ENCODE measurements at regions not wholly inside any gene's neighbourhood (a gene's known extent, or its start where the extent isn't known, plus 50 kb on each side); places are given as distances from the start of the nearest gene placed in this dataset.
"Not testable (repeated sequence)": the region's sequence is repeated elsewhere in the genome, so short reads cannot be mapped to it uniquely, and the experiment has no call there.

DNA sequence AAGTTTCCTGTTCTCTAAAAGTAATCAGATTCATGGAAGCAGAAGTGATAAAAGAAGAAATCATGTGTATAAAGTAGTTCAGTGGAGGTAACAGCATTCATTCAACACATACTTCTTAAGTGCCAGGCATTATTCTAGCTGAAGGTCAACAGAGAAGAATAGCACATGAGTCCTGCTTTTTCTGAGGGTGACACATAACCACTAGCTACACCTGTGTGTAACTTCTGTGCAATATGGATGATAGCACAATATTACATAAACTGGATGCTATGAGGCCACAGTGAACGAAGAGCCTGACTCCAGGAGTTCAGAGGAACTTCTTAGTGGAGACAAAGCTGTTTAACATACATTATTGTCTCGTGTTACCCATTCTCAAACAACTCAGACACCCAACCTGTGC lies 114.3 kb upstream of the PCED1B start:
- H3K4me3 ChIP-seq (ENCODE audit: low read depth, low read length): no peak overlapping the region
- TF ChIP-seq CTCF (IDR thresholded peaks at IDR 0.05; ENCODE audit: low read depth, low read length, missing control alignments): no peak
- DNase-seq (ENCODE audit: low read depth): no peak
- in situ Hi-C loops (cut with HindIII; ENCODE audit: low sequenced_read_pairs): no loop called here

GRCh38 chr12:46965880-46966279 lies 113.5 kb upstream of the PCED1B start:
- in situ Hi-C loops (cut with HindIII; ENCODE audit: low sequenced_read_pairs): no loop called here
- no peak for TF ChIP-seq CTCF (IDR thresholded peaks at IDR 0.05; ENCODE audit: low read depth, low read length, missing control alignments)
- H3K4me3 ChIP-seq (ENCODE audit: low read depth, low read length): no peak overlapping the region
- no peak for DNase-seq (ENCODE audit: low read depth)

- no peak for DNase-seq (ENCODE audit: low read depth)
- in situ Hi-C loops (cut with HindIII; ENCODE audit: low sequenced_read_pairs): no loop called here
- TF ChIP-seq CTCF (IDR thresholded peaks at IDR 0.05; ENCODE audit: low read depth, low read length, missing control alignments): no peak
- no peak overlapping the region for H3K4me3 ChIP-seq (ENCODE audit: low read depth, low read length)
These were observed 108.8 kb upstream of the PCED1B start for GRCh38 chr12:46970636-46971035.

DNA sequence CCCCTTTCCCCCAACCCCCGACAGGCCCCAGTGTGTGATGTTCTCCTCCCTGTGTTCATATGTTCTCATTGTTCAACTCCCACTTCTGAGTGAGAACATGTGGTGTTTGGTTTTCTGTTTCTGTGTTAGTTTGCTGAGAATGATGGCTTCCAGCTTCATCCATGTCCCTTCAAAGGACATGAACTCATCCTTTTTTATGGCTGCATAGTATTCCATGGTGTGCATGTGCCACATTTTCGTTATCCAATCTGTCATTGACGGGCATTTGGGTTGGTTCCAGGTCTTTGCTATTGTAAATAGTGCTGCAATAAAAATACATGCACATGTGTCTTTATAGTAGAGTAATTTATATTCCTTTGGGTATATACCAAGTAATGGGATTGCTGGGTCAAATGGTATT lies 105.5 kb upstream of the PCED1B start:
- H3K4me3 ChIP-seq (ENCODE audit: low read depth, low read length); in situ Hi-C loops (cut with HindIII; ENCODE audit: low sequenced_read_pairs); DNase-seq (ENCODE audit: low read depth): not testable (repeated sequence)

DNA sequence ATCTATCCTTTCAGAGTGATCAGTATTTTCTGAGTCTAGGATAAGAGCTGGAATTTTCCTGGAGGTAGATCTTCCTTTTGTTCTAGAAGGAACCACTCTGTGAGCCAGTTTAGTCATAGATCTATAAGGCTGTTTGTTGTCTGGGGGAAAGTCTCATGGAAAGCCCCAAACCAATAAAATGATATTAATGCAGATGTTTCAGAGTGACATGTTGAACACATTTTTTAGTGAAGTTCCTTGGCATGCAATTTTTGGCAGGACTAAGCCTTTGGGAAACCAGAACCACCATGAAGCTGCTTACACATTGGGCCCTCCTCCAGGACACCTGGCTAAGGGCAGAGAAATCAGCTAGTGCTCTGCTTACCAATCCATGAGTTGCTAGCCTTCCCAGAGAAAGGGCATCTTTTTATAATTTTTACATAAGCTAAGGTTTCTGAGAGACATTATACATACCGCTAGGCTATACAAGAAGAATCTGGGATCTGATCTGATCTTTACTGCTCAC lies 101.5 kb upstream of the PCED1B start:
- in situ Hi-C loops (cut with HindIII; ENCODE audit: low sequenced_read_pairs): no loop called here
- DNase-seq (ENCODE audit: low read depth): no peak
- H3K4me3 ChIP-seq (ENCODE audit: low read depth, low read length): no peak overlapping the region
- no peak for TF ChIP-seq CTCF (IDR thresholded peaks at IDR 0.05; ENCODE audit: low read depth, low read length, missing control alignments)

DNA sequence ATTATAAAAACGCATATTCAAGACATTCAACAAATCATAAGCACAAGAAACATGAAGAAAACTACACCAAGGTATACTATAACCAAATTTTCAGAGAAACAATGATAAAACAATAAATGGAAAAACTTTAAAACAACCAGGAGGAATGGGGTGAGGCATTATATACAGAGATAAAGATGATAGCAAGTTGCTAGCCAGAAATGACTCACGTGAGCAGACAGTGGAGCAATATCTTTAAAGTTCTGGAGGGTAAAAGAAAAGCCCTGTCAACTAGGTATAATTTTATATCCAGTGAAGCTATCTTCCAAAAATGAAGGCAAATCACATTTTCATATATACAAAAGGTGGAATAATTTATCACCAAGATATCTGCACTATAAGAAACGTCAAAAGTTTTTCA lies 97.8 kb upstream of the PCED1B start:
- DNase-seq (ENCODE audit: low read depth): no peak
- in situ Hi-C loops (cut with HindIII; ENCODE audit: low sequenced_read_pairs): no loop called here
- H3K4me3 ChIP-seq (ENCODE audit: low read depth, low read length): no peak overlapping the region
- no peak for TF ChIP-seq CTCF (IDR thresholded peaks at IDR 0.05; ENCODE audit: low read depth, low read length, missing control alignments)

GRCh38 chr12:46982629-46983392 lies 96.6 kb upstream of the PCED1B start:
- H3K4me3 ChIP-seq (ENCODE audit: low read depth, low read length): no peak overlapping the region
- no peak for DNase-seq (ENCODE audit: low read depth)
- TF ChIP-seq CTCF (IDR thresholded peaks at IDR 0.05; ENCODE audit: low read depth, low read length, missing control alignments): no peak
- in situ Hi-C loops (cut with HindIII; ENCODE audit: low sequenced_read_pairs): no loop called here
